HG02981 (cell line): ENCODE measurements at regions not wholly inside any gene's neighbourhood (a gene's known extent, or its start where the extent isn't known, plus 50 kb on each side); places are given as distances from the start of the nearest gene placed in this dataset.
A peak's percentile ranks its signal among the peaks of the same experiment; 100 is the strongest.
"Not testable (repeated sequence)": the region's sequence is repeated elsewhere in the genome, so short reads cannot be mapped to it uniquely, and the experiment has no call there.

Experiments used
- ATAC-seq: cut with Tn5 transposase; IDR thresholded peaks from one replicate; pipeline ENCODE4 v1.9.1; 2021; ENCODE audit warnings: mild to moderate bottlenecking, moderate library complexity; ENCODE audit not compliant: unreplicated experiment

DNA sequence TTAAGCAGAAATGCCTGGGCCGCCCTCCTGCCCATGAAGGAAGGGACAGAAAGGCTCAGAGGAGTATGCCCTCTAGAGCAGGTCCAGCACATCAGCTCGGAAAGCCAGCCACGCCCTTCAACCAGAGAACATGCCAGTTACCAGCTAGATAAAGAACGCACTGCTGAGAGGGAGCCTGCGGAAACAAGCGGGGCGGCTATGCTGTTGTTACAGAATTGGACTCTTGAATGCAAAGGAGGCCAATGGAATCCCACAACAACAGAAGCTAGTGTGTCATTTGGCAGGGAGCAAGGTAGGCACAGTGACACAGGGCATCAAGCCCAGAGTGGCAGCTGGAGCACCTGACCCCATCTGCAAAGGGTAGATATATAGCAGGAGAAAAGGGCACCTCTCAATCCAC lies 242.9 kb upstream of the ID2 start:
- ATAC-seq = no peak

DNA sequence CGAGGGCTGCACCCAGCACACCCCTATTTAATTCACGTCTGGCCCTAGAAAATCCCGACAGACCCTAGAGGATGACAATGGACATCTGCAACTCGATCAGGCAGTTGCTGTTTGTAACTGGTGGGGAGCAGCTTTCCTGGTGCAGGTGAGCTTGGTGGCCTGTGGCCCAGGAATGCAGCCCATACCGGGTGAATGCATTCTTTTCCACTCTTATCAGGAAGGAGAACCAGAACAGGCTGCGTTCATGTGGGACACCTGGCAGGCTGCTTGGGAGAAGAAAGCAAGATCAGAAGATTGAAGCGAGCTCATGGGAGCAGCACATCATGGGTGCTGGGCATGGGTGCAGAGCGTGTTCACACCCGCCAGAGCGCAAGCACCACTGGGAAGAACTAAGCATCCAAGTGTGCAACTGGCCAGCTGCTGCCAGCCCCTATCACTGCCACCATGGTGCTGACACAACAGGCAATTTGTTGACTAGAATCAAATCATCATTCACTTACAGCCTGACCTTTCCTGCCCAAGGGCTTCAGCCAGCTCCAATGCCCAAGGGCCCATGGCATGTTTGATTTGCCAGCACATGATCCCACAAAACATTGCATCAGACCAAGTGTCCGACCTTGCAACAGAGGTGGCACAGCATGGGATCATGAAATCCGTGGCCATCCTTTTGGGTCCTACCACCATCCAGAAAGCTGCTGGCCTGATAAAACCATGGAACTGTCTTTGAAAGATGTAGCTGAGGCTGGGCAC lies 241.7 kb upstream of the ID2 start:
- ATAC-seq = no peak

DNA sequence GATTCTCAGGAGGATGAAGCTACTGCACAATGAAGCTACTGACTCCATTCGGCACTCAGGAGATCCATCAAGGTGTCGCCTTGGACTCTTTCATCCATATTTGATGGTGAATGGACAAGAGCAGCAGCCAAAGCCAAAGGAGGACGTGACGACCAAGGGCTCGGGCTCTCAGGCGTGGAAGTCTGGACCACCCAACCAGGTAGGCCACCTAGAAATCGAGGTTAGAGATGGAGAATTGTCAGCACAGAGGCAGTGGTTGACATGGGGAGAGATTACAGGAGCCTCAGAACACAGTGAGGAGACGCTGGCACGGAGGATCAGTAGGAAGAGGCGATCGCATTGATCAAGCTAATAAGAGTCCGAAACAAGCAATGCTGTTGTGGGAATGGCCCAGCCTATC lies 240.5 kb upstream of the ID2 start:
- no peak for ATAC-seq

DNA sequence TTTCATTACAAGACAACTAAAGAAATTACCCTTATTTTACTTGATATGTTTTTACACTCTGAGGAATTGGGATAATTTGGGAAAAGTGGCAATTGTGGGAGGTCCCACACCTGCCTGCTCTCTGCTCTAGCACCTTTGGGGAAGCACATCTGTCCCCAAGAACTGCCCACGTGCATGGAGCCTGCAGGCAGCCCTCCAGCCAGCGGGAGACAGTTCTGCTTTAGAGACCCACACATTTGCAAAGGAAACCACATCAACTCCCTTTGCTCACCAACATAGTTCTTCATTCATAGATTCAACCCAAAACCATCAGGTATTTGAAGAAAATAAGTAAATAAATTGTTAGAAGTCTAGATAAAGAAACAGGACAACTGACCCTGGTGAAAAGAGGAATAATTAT lies 239.9 kb upstream of the ID2 start:
- ATAC-seq = peak; percentile 69

DNA sequence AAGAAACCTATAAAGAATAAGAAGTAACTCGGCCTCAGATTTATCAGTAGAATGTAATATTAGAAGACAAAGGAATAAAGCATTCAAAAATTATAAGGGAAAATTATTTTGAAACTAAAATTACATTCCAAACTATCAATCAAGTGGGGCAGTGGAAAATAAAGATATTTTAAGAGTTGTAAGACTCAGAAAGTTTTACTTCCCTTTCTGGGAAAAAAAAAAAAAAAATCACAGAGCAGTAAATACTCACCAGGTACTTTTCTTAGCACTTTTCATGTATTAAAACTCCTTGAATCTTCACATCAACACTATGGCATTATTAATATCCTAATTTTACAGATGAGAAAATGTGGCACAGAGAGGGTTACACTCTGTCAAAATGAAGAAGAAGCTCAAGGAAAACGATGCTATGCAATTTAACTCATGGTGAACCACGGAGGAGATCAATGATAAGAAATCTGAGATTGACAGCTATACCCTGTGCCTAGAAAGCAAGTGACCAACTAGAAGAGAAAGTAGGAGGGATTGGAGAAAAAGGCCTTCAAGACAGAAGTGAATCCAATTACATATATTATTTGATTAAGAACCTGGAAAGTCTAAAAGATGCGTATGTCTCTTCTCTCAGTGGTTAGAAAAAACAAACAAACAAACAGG lies 238.9 kb upstream of the ID2 start:
- no peak for ATAC-seq

DNA sequence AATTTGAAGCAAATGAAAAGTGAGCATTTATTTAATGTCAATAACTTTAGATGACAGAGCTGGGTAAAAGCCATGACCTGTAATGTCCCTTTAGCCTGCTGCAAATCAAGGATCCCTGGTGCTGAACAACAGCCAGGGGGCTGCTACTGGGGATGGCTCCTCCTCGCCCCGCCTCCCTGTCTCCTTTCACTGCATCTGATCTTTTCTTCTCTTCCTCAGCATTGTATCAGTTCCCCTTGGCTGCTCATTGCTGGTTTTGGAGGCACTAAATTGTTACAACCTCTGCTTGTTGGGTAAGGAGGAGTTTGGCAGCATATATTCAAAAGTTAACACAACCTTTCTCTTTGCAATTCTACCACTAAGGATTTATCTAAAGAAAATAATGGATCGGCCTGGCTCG lies 236.3 kb upstream of the ID2 start:
- ATAC-seq = no peak

DNA sequence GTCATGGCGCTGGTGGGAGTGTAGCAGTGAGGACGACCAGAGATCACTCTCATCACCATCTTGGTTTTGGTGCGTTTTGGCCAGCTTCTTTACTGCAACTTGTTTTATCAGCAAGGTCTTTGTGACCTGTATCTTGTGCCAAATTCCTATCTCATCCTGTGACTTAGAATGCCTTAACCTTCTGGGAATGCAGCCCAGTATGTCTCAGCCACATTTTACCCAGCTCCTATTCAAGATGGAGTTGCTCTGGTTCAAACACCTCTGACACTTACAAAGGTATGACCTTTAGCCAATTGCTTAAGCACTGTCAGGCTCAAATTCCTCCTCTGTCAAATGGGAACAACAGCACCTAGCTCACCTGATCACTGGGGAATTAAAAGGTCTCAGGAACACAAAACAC lies 235.1 kb upstream of the ID2 start:
- ATAC-seq = not testable (repeated sequence)

DNA sequence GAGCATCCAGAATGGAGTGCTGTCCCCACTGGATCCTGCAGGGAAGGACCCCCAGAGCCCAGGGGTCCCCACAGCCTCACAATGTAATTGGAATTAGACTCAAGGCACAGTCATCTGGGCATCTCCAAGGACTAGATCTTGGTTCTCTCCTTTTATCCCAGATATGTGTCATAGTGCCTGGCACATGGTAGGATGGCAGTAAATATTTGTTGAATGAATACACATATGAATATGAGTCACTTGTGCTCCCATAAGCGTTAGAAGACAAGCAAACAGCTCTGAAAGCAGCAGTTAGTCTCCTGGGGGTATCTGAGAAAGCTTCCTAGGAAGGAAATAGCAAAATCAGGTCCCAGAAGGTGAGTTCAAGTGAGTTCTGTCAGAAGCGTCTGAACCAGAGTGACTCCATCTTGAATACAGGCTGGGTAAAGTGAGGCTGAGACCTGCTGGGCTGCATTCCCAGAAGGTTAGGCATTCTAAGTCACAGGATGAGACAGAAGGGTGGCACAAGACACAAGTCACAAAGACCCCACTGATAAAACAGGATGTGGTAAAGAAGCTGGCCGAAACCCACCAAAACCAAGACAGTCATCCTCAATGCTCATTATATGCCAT lies 234.1 kb upstream of the ID2 start:
- ATAC-seq = no peak

DNA sequence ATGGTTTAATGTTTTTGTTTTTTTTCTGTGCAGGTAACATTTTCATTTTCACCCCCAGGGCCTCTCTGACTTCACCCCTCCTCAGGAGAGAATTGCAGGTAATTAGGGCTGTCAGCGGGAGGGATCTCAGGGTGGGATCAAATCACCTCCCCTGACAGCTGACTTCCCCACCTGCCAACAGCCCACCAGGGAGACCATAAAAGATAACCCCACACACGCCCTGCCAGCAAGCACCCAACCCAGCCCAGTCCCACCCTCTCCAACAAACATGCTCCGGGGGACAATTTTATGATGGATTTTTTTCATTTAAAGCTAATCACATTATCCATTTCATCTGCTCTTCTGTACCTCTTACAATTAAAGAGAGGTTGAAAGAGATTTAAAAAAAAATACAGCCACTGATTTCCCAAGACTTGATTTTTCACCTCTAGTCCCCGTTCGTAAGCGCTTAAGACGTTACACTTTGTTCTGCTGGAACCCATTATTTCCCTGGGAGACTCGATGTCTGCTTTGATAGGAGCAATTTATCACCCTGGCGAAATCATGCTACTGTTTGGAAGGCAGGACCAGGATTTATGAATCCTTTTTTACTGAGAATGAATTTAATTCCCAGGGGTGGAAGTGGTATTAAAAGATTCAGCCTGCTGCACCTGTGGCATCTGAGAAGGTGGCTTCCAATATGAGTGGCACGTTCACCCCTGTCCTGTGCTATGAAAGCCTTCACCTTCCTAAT lies 232.9 kb upstream of the ID2 start:
- no peak for ATAC-seq

DNA sequence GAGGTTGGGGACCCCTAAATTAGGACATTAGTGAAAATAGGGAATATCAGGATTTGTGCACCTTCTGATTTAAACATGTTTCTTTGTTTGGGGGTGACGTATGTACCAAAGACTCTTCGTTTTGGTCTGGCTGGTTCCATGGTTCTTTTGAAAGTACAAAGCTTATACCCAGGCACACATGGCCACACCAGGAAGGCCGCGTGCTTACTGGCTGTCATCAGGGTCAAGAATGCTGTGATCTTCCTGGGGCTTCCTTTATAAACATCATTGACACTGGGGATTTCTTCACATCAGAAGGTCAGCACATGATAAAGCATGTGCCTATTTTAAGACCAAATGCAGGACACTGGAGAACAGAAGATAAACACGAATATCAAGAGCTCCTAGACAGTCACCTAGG lies 230.6 kb upstream of the ID2 start:
- ATAC-seq = no peak

DNA sequence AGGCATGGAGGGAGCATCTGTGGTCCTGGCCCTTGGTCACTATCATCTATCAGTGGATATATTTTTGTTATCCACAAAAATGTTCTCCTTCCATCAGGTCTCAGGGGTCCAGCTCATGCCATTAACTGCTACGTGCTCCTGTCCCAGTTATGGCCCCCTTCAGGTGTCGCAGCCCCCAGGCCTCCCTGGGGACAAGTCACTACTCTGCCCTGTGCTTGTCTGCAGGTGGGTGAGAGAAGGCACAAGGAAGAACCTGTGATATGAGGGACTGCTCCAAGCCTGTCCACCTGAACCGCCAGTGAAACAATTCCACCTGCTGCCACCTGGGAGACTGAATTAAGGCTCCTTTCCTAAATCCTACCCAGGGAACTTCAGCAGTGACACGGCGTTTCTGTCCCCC lies 229.6 kb upstream of the ID2 start:
- ATAC-seq = no peak

DNA sequence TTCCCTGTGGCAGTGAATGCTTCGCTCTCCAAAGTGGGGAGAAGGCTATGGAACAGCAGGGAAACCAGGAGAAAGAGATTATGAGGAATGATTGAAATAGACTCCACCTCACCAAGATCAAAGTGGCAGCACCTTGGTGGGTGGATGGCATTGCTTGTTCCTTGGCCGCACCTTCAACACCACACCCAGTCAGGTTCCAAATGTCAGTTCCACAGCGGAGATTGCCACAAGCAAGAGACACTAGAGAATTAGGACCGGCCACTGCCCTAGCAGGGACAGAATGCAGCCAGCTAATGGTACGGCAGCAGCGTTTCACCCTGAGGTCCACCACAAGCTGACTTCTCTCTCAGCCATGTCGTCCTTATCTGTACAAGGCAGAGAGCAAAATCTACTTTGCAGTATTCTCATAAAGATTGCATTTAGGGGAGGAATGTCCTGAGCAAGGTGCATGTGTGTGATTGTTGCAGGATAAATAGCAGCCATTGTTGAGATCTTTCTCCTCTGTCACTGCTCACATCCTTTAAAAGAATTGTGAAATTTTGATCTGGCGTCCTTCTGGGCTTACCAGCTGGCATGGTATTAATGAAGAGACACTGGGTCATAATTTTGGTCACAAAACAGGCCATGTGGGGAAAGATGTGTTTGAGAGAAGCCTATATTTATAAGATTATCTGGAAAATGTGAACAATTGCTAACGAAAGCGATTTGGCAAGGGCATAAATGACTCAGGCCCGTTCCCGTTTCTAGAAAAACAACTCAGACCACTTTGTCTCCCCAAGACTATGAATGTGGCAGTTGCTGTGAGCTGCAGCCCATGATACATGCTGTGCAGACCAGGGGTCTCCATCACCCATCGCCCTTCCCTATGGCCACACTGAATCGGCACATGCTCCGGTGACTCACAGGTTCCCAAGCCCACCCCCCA lies 228.6 kb upstream of the ID2 start:
- ATAC-seq = no peak

DNA sequence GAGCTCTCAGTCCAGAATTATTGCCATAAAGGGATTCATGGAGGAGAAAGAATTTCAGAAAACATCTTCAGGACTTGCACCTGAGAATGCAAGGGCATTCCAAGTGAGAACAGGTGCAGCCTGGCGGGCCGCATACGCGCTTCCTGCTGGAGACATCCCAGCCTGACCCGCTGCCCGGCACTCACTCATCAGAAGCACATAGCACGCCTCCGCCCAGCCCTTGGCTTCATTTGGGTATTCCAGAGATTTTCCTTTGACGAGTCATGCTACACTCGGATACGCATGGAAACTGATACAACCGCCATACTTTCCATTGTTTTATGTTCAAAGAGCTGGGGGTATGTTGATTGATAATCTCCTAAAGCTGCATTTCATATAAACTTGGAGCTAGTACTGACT lies 228.0 kb upstream of the ID2 start:
- ATAC-seq = no peak

DNA sequence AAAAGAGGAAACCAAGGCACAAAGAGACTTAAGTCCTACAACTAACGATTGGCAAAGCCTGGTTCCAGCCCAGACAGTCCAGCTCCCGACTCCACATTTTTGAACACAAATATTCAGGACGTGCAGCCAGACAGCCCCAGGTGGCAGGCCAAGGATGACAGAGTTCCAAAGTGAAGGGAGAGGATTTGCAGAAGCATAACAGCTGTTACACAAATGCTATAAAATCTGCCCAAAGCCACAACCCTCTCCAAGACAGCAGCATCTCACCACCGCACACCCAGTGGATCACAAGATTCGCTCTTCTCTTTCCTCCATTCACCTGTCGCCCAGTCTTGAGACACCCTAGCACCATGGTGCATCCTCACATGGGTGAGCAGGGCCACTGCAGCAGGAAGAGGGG lies 227.1 kb upstream of the ID2 start:
- no peak for ATAC-seq

DNA sequence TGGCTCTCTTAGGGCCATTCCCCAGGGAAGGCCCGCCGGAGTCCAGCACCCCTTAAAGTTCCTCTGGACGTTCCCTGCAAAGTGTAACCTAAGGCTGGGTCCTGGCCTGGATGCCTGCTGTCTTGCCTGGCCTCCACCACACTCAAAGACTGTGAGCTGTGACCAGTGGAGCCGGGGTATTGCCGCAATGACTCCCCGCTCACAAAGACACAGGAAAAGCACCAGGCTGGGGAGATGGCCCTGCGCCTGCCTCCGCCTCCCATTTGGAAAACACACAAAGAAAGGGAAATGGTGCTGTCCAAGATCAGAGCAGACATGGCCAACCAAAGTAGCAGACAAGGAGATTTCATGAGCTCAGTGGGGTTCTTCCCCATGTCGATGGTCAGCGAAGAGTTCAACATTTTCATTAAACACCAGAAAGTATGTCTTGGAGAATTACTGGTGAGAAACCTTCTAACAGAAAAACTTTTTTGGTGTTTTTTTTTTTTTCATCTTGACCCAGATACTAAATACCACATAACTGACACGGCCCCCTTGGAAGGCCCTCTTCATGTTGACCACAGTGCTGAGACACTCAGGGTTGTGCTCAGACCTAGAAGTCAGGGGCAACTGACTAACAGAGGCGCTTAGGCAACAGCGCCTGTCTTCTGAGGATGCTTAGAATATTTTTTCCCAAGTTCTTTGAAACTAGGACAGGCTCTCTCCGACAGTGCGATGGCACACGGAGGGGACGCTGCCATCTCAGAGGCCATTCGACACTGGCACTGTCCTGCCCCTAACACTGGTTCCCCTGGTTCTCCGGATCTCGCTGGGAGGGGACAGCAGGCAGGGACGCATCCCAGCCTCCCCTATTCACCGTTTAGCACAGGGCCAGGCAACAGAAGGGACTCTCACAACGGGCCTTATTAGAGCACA lies 226.4 kb upstream of the ID2 start:
- no peak for ATAC-seq

DNA sequence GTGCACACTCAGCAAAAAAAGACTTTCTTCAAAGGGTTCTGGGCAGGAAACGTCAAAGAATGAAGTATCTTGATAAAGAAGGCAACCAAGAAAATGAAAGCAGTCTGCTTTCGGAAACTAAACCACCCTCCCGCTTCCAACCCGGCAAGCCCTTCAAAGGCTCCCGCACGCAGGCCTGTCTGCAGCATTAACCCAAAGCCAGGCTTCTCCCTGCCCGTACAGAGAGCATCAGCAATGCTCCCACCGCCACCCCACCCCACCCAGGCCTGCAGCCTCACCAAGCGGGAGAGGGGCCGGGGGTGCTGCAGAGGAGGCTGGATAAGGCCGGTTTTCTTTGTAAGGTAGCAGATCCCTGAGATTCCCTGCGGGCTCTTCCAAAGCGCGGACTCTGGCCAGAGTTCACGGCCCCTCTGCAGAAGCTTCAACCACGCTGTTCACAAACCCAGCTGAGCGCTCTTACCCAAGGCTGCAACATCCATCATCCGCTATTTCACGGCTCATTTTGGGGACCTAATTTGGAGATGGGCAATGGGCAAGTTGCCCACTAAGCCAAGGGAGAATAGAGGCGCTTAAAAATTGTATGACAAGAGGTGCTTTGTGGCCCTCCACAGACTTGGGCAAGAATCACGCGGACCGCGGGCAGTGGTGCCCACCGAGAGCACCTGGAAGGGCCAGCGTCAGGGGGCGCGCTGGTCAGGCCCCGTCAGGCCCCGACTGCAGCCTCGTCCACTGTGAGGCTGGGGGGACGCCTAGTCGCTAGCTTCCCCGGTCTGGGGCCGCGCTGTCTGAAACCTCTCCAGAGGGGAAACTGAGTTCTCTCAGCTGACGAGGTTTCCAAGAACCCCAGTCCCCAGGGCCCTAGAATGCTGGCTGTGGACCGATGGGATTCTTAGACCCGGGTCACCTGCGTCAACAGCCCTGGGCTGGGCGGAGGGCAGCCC lies 225.4 kb upstream of the ID2 start:
- ATAC-seq = peak; percentile 64

DNA sequence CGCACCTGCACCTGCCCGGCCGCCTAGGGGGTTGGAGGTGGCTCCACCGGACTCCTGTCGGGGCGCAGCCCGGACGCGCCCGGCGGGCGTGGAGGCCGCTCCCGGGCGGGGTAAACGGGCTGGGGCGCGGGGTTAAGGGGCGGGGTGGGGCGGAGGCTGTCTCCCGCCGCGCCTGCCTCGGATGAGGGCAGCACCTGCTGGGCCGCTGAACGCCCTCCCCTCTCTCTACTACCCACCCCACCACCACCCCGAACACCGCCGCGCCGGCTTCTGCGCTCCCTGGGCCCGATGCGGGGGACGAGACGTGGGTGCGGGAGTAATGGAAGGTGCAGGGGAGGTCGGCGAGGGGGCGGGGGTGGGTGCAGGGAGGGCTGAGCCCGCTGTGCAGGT lies 224.8 kb upstream of the ID2 start:
- ATAC-seq = no peak

DNA sequence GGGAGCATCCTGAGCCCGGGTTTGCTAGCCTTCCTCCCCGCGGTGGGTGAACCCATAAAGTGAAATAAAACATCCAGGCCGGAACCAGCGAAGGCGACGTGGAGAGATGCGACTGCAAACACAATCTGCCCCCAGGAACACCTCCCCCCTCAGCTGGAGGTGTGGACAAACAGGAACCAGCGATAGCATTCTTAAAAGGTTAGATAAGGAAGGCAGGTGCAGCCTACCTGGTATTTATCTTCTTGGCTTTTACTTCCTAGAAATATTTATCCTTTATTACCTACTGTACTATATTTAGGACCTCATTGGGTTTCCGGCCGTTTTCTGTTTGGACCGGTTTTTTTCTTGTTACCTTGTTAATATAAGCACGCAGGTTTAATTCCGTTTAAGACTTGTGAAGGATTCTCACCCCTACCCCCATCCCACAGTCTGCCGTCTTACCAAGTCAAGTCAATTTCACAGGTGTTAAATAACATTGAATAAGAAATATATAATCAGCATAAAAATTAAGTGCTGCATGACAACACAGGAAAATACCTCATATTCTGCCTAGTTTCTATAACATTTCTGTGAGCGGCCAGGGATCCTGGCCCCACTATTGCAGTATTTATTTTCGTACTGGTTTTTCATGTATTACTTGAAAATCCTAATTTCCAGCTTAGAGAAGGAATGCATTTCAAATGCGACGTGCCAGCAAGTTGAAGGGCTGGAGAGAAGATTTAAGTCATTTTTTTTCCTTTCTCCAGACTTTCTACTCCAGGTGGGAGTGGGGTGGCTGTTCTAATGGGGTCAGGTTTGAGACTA lies 224.0 kb upstream of the ID2 start:
- no peak for ATAC-seq
